DMS 273 (cell line): ENCODE measurements at regions not wholly inside any gene's neighbourhood (a gene's known extent, or its start where the extent isn't known, plus 50 kb on each side); places are given as distances from the start of the nearest gene placed in this dataset.
"Not testable (repeated sequence)": the region's sequence is repeated elsewhere in the genome, so short reads cannot be mapped to it uniquely, and the experiment has no call there.

Experiments
- DNase-seq: peaks from one replicate; lab custom pipeline; 2025; ENCODE audit not compliant: unreplicated experiment; lab: John Stamatoyannopoulos, UW

GRCh38 chr4:134636338-134637051 lies 434.9 kb upstream of the PABPC4L start:
- DNase-seq = no peak

DNA sequence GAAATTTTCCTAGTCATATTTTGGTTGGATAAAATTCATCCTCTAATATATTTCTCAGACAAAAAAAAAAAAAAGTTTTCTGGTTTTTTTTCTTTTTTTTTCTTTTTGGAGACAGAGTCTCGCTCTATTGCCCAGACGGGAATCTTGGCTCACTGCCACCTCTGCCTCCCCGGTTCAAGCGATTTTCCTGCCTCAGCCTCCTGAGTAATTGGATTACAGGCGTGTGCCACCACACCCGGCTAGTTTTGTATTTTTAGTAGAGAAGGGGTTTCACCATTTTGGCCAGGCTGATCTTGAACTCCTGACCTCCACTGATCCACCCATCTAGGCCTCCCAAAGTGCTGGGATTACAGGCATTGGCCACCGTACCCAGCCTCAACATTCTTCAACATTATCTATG lies 432.7 kb upstream of the PABPC4L start:
- DNase-seq = no peak

DNA sequence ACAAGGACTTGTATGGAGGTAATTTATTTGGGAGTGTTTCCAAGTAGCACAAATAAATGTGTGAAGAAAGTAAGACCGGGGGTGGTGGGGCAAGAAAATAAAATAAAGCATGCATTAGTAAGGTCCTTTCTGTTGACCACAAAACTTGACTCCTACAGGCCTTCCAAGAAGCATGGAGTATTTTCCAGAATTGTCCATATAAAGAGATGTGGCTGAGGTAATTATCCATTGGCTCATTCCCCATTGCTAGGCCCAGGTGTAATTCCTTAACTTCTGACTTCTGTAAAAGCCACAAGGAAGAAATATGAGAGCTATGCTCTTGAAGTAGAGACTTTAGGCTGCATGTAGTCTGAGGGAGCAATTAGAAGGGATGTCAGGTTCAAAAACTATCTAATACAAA lies 430.5 kb upstream of the PABPC4L start:
- DNase-seq = no peak

- DNase-seq = no peak
These were observed 426.5 kb upstream of the PABPC4L start for GRCh38 chr4:134628066-134628465.

- DNase-seq = no peak
These were observed 425.8 kb upstream of the PABPC4L start for GRCh38 chr4:134627366-134627765.

- DNase-seq = no peak
These were observed 422.8 kb upstream of the PABPC4L start for GRCh38 chr4:134624365-134624764.

- DNase-seq = not testable (repeated sequence)
These were observed 421.3 kb upstream of the PABPC4L start for GRCh38 chr4:134622626-134623575.

DNA sequence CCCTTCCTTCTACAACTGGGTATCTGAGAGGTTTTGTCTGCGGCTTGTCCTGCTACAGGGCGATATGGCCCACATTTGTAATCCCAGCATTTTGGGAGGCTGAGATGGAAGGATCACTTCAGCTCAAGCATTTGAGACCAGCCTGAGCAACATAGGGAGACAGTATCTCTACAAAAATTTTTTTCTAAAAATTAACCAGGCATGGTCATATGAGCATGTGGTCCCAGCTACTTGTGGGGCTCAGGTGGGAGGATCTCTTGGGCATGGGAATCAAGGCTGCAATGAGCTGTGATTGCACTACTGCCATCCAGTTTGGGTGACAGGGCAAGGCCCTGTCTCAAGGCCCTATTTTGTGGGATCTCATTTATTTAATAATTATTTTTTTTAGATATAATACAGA lies 420.6 kb upstream of the PABPC4L start:
- no peak for DNase-seq

DNA sequence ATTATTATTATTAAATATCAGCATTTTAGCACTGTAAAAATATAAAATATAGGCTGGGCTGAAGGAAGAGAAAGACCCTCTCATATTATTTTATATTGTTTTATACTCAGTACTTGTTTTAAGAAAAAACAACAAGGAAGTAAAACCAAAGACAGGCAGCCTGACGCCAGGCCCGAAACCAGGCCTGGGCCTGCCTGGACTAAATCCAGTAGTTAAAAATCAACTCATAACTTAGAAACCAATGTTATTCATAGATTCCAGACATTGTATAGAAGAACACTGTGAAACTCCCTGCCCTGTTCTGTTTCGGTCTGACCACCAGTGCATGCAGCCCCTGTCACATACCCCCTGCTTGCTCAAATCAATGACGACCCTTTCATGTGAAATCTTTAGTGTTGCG lies 420.1 kb upstream of the PABPC4L start:
- DNase-seq = not testable (repeated sequence)

DNA sequence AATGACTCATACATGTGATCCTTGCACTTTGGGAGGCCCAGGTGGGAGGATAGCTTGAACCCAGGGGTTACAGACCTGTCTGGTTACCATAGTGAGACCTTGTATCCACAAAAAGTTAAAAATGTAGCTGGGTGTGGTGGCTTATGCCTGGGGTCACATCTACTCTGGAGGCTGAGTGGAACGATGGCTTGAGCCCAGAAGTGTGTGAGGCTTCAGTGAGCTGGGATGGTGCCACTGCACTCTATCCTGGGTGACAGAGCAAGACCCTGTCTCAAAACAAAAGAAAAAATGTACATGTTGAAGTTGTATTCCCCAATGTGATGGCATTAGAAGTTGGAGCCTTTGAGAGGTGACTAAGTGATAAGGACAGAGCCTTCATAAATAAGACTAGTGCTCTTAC lies 409.4 kb upstream of the PABPC4L start:
- no peak for DNase-seq

- DNase-seq = no peak
These were observed 408.6 kb upstream of the PABPC4L start for GRCh38 chr4:134610172-134610571.

- DNase-seq = no peak
These were observed 400.1 kb upstream of the PABPC4L start for GRCh38 chr4:134601706-134602105.

DNA sequence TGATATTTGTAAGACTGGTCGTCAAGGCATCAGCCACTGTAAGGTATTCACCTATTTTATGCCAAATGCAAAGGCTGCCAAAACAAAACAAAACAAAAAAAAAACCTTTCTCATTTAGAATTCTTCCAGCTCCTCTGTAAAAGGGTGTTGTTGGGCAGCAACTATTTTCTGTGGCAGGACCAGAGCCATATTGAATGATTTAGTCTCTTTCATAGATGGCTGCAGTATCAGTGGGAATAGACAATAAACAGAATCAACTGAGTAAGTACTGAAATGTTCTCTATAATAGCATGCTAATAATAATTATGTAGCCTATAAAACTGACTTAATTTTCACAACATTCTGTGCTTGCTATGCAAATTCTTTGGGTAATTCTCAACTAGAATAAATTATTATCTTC lies 389.7 kb upstream of the PABPC4L start:
- no peak for DNase-seq

DNA sequence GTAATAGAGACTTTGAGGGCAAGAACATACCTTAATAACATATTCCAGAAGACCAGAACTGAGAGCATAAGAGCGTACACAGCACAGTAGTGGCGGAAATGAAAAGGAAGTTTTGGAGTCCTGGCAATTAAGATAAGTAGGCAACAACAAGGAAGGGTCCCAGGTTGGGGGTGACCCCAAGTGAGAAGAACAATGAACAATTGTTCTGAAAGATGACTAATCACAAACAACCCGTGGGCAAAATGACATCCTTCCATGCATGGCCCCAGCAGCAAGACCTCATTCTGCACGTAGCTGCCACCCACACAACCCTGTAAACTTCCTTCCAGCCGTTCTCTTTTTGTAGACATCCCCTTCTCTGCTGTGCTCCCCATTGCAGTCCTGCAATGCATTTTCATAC lies 384.4 kb upstream of the PABPC4L start:
- DNase-seq = no peak

DNA sequence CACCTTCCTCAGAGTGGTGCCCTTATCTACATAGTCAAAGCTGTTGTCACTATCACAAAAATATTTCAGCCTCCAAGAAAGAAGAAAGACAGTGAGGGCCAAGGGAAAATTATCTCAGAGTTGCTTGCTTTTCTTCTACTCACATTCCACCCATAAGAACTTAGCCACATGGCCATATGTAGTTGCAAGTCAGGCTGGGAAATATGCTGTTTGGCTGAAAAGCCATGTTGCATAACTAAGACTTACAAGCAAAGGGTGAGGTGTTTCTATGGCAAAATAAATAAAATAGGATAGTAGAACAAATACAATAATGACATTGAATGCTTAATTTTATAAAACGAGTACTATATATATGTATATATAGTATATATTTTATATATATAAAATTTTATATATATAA lies 365.9 kb upstream of the PABPC4L start:
- DNase-seq = no peak

GRCh38 chr4:134560728-134561127 lies 359.1 kb upstream of the PABPC4L start:
- DNase-seq = no peak

- DNase-seq = no peak
These were observed 350.5 kb upstream of the PABPC4L start for GRCh38 chr4:134552063-134552462.

GRCh38 chr4:134551348-134551747 lies 349.8 kb upstream of the PABPC4L start:
- no peak for DNase-seq

GRCh38 chr4:134548052-134548628 lies 346.6 kb upstream of the PABPC4L start:
- no peak for DNase-seq

- no peak for DNase-seq
These were observed 344.7 kb upstream of the PABPC4L start for GRCh38 chr4:134546279-134546678.

- peak; percentile 6 for DNase-seq
These were observed 342.7 kb upstream of the PABPC4L start for GRCh38 chr4:134544303-134544770.

DNA sequence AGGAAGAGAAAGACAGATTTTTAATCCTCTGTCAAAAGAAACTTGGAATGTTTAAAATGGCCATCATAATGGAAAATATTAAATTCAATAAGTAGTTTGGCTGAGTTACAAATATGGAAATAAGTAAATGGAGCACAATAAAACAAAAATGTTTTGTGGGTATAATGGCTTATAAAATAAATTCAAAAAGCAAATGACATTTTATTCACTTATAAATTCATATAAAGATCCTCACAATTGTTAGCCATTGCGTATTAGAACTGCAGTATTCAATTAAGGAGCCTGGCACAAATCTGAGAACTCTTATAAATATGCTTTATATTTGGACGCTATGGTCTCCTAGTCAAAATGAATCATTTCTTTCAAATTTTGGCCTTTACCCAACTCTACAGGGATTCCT lies 339.0 kb upstream of the PABPC4L start:
- no peak for DNase-seq
